HG03196 (cell line): ENCODE measurements at regions not wholly inside any gene's neighbourhood (a gene's known extent, or its start where the extent isn't known, plus 50 kb on each side); places are given as distances from the start of the nearest gene placed in this dataset.
"Not testable (repeated sequence)": the region's sequence is repeated elsewhere in the genome, so short reads cannot be mapped to it uniquely, and the experiment has no call there.

ENCODE experiments used
- ATAC-seq: cut with Tn5 transposase; IDR thresholded peaks from one replicate; pipeline ENCODE4 v1.9.1; 2021; ENCODE audit not compliant: unreplicated experiment

DNA sequence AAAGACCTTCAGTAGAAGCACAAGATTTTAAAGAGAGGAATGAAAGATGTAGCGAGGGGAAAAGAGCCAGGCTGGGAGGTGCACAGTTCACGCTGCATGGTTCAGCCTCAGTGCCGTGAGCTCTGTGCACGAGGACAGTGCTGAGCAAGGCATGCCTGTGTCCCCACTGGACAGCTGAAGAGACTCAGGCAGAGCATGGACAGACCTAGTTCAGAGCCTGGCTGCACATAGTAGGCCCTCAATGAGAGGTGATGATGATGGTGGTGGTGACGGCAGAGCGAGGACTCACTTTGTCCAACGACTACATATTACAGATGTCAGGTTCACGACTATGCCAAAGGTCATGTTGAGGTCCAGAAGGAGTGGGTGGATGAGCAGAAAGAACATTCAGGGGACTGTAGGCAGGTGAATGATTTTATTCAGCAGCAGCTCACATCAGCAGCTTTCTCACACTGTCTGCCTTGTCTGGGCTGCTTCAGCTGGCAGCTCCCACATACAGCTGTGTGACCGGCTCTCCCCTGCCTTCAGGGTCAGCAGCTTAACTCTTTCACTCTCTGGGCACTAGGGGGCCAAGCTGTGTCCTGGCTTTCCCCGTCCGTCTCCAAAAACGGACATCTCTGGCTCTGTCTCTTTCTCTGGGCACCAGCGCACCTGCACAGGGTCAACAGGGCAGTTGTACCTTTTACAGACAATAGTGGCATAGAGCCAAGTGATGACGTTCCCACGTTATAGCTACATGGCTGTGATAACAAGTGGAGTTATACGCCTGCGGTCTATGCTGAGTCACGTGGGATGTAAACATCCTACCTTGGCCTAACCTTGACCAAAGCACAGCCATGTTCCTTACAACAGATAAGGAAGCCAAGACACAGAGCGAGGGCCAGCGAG is 83.4 kb upstream of the KCNK12 start:
- no peak for ATAC-seq

- ATAC-seq = no peak
These were observed 82.3 kb upstream of the KCNK12 start for GRCh38 chr2:47653036-47653435.

DNA sequence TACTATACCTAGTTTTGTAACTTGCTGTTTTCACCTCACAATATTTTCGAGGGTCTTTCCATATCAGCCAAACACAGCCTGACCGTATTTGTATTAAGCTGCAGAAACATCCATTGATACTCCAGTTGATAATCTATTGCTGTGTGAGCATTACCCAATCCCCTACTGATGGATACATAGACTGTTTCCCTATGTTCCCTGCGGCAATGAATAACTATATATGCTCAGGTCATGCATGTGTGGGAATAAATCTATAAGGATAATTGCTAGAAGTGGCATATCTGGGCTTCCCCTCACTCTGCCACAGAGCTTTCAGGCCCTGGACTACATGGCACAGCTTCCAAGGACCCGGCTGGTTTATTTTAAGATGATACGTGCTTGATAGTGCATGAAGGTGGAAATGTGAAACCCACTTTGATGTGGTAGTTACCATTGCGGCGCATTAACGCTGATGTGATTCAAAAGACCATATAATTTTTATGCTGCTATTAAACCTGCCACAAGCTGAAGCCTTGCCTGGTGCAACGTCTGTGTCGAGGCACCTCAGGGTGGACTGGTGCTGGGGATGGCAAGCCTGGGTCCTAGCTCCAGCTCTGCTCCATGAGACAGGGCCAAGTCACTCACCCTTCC is 81.4 kb upstream of the KCNK12 start:
- no peak for ATAC-seq

DNA sequence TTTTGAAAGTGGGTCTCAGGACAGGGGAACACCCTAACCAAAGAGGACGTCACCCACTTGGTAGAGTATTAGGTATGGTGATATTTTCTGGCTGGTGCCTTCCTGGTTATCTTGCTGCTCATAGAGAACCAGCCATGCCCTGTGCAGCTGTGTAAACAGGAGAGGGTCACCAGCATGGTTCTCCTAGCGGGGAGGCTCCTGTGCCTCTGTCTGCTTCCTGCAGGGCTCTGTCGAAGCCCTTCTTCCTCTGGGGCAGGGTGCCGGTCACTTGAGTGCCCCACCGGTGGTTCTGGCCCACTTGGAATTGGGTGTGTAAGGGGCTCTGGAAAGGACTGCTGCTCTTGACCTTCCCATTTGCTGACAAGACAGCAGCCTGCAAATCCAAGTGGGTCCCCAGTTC is 80.5 kb upstream of the KCNK12 start:
- no peak for ATAC-seq

GRCh38 chr2:47650001-47650535 is 79.3 kb upstream of the KCNK12 start:
- no peak for ATAC-seq

DNA sequence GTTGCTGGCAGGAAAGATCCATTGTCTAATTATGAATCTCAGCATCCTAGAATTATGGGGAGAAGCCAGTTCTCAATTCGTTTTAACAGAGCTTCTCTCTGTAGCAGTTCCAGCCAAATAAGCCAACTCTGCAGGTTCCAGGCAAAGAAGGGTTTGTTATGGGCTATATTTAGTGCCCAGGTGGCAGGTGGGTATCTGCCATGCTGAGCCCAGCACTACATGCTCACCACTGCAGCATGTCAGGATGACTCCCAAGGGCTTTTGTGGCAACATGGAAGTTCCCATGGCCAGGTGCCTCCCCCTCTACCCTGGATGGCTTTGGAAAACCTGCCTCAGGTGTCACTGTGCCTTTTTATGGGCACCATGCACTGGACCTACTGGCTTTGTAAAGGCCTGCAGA is 74.5 kb upstream of the KCNK12 start:
- no peak for ATAC-seq

DNA sequence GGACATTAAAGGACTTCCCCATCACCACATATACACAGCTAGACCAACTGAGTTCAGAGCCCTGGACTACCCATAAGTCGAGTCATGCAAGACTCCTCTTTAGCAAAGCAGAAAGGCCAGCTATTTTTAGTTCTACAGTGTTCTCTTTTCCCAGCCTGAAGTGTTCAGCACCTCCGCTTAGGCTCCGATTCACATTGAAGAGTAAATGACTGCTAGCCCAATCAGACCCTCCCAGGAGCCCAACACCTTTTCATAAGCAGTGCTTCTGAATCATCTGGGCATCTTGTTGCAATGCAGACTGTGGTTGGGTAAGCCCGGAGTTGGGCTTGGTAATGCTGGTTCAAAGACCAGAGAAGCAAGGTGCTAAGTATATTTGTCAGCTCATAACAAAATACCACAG is 73.6 kb upstream of the KCNK12 start:
- no peak for ATAC-seq

GRCh38 chr2:47641366-47641765 is 70.6 kb upstream of the KCNK12 start:
- ATAC-seq = no peak

- no peak for ATAC-seq
These were observed 69.6 kb upstream of the KCNK12 start for GRCh38 chr2:47640356-47640755.

- no peak for ATAC-seq
These were observed 68.7 kb upstream of the KCNK12 start for GRCh38 chr2:47639467-47639866.

DNA sequence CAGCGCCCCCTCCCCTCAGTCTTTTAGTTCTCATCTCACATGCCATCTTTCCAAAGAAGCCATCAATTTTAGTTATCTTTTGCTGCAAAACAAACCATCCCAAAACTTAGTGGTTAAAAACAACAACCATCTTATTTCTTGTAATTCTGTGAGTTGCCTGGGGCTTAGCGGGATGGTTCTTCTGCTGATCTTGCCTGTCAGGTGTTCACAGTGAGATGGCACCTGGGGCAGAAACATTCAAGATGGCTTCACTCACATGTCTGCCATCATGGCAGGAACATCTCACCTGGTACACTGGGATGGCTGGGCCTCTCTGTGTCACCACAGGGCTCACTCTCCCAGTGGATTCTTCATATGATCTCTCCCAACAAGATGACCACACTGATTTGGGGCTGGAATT is 67.6 kb upstream of the KCNK12 start:
- no peak for ATAC-seq

DNA sequence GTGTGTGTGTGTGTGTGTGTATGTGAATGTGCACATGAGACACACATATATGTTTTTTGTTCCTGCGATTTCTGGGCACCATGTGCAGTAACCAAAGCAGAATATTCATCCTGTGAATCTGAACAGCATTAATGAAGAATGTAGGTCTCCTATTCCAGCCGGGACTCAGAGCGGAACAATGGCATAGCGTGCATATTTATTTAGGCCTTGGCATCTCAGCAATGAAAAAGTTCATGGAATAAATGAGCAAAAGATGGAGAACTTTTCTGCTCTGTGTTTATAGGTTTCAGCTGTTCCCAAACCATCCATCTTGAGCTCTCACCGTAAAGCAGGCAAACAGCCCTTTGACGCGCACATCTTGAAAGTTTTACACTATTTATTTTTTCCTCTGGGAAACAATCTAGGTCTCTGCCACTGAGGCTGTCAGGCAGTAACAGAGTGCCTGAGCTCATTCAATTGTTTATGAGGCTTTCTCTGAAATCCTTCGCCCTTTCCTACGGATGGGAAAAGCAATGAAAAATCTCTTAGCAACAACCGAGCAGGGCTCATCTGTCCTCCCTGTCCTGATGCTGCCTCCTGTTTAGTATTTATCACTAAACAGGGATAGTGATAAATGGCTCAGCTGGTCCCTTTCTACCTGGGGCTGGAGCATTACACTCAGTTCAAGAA is 65.9 kb upstream of the KCNK12 start:
- no peak for ATAC-seq

DNA sequence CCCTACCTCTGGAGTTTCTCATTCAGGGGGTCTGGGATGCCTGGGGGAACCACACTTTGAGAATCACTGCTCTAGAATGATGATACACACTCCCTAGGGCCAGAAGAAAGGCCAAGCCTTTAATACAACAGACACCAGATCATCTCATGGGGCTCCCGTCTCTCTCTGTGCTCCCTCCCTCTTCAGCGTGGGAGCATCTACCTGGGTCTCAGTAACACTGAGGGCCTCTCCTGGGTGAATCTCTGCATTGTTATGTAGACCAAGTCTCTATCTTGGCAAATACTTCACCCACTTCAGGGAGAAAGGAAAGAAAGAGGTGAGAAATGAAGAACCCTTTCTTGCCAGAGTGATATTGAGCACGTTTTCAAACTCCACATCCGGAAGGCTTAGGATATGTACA is 65.4 kb upstream of the KCNK12 start:
- no peak for ATAC-seq

DNA sequence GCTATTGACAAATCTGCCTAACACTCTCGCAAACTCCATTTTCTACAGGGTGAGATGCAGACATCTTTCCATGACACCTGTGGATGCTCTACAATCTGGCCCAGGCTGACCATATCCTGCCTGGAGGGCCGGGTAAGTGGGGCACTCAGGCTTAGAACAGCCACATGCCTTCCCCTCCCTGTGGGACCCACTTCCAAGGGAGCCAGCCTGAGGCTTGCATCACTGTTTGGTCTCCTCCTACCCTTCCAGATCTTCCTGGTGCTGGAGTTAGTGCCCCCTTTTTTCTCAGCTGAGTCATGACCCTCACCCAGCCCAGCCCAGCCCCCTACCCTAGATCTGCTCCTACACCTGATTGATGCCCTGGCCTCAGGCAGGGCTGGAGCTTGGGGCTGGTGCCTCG is 62.0 kb upstream of the KCNK12 start:
- no peak for ATAC-seq

- ATAC-seq = no peak
These were observed 61.1 kb upstream of the KCNK12 start for GRCh38 chr2:47631792-47632398.

- ATAC-seq = no peak
These were observed 60.5 kb upstream of the KCNK12 start for GRCh38 chr2:47631306-47631705.

DNA sequence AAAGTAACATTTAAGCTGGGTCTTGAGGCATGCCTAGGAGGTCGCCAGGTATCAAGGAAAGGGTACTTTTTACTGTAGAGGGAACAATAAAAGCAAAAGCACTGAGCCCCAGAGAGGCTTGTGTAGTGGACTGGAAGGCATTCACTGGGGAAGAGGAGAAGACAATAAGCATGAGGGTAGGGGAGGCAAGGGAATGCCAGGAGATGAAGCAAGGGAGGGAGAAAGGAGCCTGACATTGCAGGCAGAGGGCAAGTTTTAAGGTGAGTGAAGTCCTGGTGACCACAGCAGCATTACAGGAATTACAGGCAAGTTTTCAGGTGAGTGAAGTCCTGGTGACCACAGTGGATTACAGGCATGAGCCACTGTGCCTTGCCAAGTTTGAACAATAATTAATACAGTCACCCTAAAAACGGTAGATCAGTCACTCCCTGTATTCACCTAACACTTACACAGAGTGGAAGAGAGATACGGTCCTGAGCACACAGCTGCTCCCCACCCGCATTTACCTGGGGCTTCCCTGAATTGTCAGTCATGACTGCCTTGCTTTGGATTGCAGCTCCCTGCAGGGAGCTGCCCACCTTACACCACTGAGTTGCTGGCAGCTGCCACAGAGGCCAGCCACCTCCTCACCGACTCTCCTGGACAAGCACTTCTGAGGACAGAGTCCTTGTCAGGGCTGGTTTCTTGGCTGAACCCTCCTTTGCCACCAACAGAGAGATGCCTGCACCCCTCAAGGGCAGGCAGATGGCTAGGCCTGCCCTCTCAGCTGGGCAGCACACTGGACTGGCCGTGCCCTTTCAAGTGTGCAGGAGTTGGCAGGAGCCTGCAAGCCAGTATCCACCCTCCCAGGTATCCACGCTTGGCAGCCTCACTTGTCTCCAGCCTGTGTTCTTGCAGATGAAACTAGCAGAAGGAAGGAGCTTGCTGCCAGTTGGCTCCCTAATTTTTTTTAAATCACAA is 59.0 kb upstream of the KCNK12 start:
- ATAC-seq = no peak

- ATAC-seq = no peak
These were observed 58.1 kb upstream of the KCNK12 start for GRCh38 chr2:47628904-47629303.

DNA sequence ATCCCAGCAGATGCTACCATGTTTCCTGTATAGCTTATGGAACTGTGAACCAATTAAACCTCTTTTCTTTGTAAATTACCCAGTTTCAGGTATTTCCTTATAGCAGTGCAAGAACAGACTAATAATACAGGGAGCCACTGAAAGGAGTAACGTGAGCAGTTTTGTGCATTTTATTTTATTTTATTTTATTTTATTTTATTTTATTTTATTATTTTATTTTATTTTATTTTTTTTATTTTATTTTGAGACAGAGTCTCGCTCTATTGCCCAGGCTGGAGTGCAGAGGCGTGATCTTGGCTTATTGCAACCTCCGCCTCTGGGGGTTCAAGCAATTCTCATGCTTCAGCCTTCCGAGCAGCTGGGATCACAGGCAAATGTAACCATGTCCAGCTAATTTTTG is 55.9 kb upstream of the KCNK12 start:
- ATAC-seq = no peak

DNA sequence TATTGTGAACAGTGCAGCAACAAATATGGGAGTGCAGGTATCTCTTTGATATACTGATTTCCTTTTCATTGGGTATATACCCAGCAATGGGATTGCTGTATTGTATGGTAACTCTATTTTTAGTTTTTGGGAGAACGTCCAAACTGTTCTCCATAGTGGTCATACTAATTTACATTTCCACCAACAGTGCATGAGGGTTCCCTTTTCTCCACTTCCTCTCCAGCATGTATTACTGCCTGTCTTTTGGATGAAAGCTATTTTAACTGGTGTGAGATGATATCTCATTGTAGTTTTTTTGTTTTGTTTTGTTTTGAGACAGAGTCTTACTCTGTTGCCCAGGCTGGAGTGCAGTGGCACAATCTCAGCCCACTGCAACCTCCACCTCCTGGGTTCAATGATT is 52.4 kb upstream of the KCNK12 start:
- not testable (repeated sequence) for ATAC-seq
